GM18519 (cell line): ENCODE measurements at regions not wholly inside any gene's neighbourhood (a gene's known extent, or its start where the extent isn't known, plus 50 kb on each side); places are given as distances from the start of the nearest gene placed in this dataset.
"Not testable (repeated sequence)": the region's sequence is repeated elsewhere in the genome, so short reads cannot be mapped to it uniquely, and the experiment has no call there.

Source experiments
- ATAC-seq: cut with Tn5 transposase; IDR thresholded peaks from one replicate; pipeline ENCODE4 v1.9.1; 2021; ENCODE audit warnings: mild to moderate bottlenecking, moderate library complexity; ENCODE audit not compliant: unreplicated experiment, low FRiP score

GRCh38 chr9:110130211-110130610 is 77.7 kb downstream of the C9orf152 start:
- ATAC-seq: no peak

DNA sequence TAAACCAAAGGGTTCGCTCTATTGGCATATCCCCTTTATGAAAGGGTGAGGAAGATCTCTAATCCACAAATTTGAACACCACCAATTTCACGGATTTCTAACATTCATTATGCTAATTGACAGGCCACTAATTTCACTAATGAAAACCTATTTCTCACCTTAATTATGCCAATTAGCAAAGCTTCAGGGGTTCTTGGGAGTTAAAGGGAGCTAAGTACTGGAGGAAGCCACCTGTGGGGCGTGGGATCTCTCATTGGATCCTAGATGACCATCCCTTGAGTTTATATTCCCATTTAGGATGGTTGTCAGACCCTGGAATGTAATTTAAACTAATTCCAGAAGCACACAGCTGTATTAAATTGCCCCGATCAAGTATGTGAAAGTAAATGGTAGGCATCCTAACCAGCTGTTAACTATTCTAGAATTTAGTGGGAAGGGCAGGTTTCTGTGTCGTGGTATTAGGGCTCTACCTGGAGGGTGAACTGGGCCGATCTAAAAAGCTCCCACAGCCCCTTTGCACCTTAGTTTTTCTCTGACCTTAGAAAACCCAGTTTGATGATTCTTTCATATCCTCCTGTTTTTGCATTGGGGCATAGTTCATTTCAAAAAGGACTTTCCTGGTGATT is 77.1 kb downstream of the C9orf152 start:
- no peak for ATAC-seq

- ATAC-seq: no peak
These were observed 76.5 kb downstream of the C9orf152 start for GRCh38 chr9:110131499-110131898.

DNA sequence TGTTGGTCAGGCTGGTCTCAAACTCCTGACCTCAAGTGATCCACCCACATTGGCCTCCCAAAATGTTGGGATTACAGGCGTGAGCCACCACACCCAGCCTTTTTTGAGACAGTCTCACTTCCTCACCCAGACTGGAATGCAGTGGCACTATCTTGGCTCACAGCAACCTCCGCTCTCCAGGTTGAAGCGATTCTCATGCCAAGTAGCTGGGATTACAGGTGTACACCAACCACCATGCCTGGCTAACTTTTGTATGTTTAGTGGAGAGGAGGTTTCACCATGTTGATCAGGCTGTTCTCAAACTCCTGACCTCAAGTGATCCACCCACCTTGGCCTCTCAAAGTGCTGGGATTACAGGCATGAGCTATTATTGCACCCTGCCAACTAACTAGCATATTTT is 75.4 kb downstream of the C9orf152 start:
- ATAC-seq: not testable (repeated sequence)

DNA sequence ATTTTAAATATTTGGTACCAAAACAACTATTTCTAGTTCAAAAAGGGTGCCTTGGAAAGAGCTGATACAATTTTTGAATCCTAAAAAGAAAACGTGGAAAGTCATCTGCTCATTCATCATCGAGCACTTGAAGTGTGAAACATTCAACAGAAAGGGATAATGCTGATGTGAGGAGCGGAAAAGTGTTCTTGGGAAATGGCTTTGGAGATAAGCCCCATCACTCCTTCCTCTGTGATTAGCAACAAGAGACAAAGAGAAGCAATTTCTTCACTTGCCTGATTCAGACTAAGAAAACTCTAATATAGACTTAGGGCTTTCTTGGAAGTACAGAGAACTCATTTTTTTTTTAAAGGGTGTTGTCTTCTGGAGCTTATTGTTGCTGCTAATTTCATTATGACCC is 74.9 kb downstream of the C9orf152 start:
- ATAC-seq: no peak

DNA sequence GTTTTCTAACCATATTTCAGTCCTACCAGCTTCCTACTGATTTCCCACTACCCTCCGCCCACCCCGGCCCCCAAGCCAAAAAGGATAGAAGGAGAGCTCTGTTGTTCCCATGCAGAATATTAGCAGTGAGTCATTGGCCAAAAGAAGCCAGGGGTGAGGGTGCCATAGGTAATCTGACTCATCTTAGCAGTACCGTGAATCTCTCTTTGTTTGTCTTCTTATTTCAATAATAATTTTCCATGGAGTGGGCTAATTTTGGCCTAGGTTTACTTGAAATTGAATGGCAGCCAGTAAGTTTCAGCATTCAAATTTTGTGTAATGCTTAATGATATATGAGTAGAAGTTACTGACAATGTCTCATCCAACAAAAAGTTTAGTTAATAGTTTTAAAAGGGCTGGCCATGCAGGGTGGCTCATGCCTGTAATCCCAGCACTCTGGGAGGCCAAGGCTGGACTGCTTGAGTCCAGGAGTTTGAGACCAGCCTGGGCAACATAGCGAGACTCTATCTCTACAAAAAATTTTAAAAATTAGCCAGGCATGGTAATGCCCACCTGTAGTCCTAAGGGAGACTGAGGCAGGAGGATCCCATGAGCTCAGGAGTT is 74.2 kb downstream of the C9orf152 start:
- no peak for ATAC-seq

DNA sequence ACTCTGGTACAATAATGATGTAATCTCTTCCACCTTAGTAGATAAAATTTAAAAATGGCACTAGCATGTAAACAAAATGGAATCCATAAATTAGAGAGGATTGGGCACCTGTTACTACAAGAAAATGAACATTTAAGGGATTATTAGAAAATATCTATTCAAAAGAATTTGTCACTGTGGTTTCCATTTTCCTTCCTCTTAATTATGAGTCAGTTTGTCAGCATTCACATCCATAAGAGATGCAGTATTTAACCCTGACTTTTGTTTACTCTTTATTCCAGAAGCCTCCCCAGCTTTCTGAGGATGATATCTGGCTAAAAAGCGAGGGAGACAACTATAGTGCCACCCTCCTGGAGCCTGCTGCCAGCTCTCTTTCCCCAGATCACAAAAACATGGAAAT is 72.1 kb downstream of the C9orf152 start:
- no peak for ATAC-seq

DNA sequence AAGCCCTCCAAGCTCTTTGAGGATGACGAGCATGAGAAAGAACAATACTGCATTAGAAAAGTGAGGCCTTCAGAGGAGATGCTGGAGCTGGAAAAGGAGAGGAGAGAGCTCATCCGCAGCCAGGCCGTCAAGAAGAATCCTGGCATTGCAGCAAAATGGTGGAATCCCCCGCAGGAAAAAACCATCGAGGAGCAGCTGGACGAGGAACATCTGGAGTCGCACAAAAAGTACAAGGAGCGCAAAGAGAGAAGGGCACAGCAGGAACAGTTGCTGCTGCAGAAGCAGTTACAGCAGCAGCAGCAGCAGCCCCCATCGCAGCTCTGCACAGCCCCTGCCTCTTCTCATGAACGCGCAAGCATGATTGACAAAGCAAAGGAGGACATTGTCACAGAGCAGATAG is 71.2 kb downstream of the C9orf152 start:
- no peak for ATAC-seq

GRCh38 chr9:110140276-110140675 is 67.7 kb downstream of the C9orf152 start:
- no peak for ATAC-seq

DNA sequence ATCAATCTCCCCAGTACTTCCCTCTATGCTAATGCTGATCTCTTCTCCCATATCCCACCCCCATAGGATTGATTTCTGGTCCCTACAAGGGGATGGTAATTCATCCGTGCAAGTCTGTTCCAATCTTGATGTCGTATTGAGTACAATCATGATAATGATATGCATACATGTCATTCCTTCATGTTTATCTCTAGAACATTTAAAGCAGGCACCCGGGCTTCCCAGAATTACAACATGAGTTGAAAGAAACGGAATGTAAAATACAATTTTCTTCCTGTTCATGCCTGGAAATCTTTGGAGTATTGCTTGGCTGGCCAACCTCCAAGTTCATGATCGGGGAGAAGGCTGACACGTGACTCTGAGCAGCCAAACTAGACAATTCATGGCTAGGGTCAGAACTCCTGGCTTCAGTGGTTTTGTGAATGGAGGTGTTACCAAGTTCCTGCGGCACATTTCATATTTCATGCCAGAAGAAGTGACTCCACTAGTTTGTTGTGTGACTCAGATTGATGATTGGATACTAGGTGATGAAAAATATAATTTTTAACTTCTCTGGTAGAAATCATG is 66.6 kb downstream of the C9orf152 start:
- no peak for ATAC-seq

GRCh38 chr9:110142253-110142652 is 65.7 kb downstream of the C9orf152 start:
- ATAC-seq: no peak

DNA sequence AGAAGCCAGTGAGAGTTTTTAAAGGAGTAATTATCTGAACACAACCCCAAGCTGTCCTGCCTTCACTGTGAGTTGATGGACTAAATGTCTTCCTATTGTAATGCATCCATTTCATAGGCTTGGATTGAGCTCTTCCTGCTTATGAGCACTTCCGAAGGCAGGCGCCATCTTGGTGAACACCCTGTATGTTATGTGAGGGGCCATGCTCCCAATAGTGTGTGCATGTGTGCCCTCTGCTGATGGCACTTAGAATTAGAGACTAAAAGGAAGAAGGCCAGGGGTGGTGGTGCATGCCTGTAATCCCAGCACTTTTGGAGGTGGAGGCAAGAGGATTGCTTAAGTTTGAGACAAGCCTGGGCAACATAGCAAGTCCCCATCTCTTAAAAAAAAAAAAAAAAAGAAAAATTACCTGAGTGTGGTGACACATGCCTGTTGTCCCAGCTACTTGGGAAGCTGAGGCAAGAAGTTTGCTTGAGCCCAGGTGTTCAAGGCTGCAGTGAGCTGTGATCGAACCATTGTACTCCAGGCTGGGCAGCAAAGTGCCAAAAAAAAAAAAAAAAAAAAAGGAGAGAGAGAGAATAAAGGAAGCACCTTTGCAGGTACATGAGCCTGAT is 65.0 kb downstream of the C9orf152 start:
- no peak for ATAC-seq

- peak; percentile 32 for ATAC-seq
These were observed 64.5 kb downstream of the C9orf152 start for GRCh38 chr9:110143485-110143884.

GRCh38 chr9:110143950-110144545 is 63.9 kb downstream of the C9orf152 start:
- ATAC-seq: peak; percentile 37

DNA sequence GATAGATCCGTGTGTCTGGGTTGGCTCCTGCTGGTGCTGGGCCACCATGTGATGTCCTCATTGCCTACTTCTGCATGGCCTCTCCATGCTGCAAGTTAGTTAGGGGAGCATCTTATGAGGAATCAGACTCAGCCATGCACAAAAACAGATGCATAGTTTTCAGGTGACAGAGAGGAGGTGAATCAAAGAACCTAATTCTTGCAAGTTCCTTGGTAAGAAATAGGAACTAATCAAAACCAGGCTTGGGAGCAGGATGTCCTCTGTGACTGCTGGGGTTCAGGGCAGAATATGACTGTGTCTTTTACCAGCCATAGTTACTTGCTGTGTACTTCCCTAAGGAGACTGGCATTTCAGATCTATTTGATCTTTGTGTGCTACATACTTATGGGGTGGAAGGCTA is 61.6 kb downstream of the C9orf152 start:
- no peak for ATAC-seq

DNA sequence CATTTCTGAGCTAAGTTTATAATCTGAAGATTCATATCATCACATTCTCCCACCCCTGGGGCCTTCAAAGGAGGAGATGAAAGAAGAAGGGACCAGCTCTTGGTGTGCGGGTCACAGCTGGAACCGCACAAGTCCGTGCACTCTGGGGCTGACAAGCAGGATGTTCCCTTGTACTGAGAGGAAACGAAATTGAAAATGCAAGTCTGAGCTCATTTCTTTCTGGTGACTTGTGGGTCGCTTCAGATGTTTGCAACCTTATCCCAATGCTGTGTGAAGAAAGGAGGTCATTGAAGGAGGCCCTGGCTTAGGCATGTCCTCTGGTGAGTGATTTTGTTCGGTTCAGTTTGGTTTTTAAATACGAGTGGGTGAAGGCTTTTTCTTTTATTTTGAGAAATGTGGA is 59.6 kb downstream of the C9orf152 start:
- peak; percentile 64 for ATAC-seq

DNA sequence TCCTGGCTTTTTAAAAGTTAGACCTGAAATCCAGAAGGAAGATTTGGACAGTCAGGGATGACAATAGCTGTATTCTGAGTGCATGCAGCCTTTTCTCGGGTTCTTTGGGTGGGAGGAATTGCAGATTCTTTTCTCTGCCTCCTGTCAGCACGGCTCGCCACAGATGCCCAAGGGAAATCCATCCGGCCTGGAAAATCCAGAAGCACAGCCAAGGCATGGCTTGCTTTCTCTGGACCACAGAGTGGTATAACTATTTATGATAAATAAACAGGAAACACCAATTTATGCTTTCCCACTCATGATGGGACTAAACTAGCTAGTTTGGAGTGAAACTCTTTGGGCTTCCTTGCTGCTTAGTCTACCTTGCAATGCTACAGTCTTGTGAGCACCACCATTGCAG is 59.1 kb downstream of the C9orf152 start:
- ATAC-seq: no peak
